Neutrophil (primary cell): ENCODE measurements at regions not wholly inside any gene's neighbourhood (a gene's known extent, or its start where the extent isn't known, plus 50 kb on each side); places are given as distances from the start of the nearest gene placed in this dataset.

Source experiments
- H3K27ac ChIP-seq: fragments of 200-600 bp; sonication (generic); 2 replicates; pipeline ENCODE4 v1.5.1; 2016; ENCODE audit warnings: mild to moderate bottlenecking, moderate library complexity
- H3K27me3 ChIP-seq: fragments of 200-600 bp; sonication (generic); 2 replicates; pipeline ENCODE4 v1.6.0; 2016; ENCODE audit warnings: mild to moderate bottlenecking
- H3K36me3 ChIP-seq: fragments of 200-600 bp; sonication (generic); 2 replicates; pipeline ENCODE4 v1.5.1; 2017
- H3K4me1 ChIP-seq, 2 experiments: fragments of 200-600 bp in 1 of 2; sonication (generic) in 1 of 2; 1 replicate in 1 of 2; 2 replicates in 1 of 2; pipeline versions ENCODE4 v1.5.1 to v1.6.1; 2013 to 2016; ENCODE audit warnings: low read depth in 1 of 2, low read length in 1 of 2, mild to moderate bottlenecking in 1 of 2, moderate library complexity in 1 of 2; ENCODE audit not compliant: control insufficient read depth in 1 of 2, insufficient read depth in 1 of 2
- H3K4me3 ChIP-seq, 2 experiments: fragments of 200-600 bp in 1 of 2; sonication (generic) in 1 of 2; 1 replicate in 1 of 2; 2 replicates in 1 of 2; pipeline ENCODE4 v1.5.1; 2013 to 2016; ENCODE audit warnings: low read depth in 1 of 2, low read length in 1 of 2, mild to moderate bottlenecking in 1 of 2, moderate library complexity in 1 of 2
- H3K9me3 ChIP-seq: fragments of 200-600 bp; sonication (generic); 2 replicates; pipeline ENCODE4 v1.5.1; 2016
- CTCF ChIP-seq: fragments of 200-600 bp; sonication (generic); IDR thresholded peaks from 2 replicates; pipeline ENCODE4 v1.5.1; 2016; ENCODE audit warnings: antibody characterized with exemption

GRCh38 chr2:220877897-220878296, 694.2 kb downstream of the EPHA4 start:
- no peak overlapping the region for H3K27ac ChIP-seq
- no peaks in the 10 kb centered on the region for H3K4me1 ChIP-seq
- no peak for TF ChIP-seq CTCF
- no peak overlapping the region for H3K4me3 ChIP-seq
- no peaks in the 10 kb centered on the region for H3K27me3 ChIP-seq
- no peaks in the 10 kb centered on the region for H3K9me3 ChIP-seq
- no peaks in the 10 kb centered on the region for H3K36me3 ChIP-seq

- Histone ChIP-seq H3K27me3 (no peaks in the 10 kb centered on the region), H3K4me3 (no peak overlapping the region), H3K36me3 (no peaks in the 10 kb centered on the region), H3K9me3 (no peaks in the 10 kb centered on the region), H3K4me1 (no peaks in the 10 kb centered on the region), H3K27ac (no peak overlapping the region)
- no peak for TF ChIP-seq CTCF
Observed at GRCh38 chr2:220880623-220881596, 691.2 kb downstream of the EPHA4 start.

- TF ChIP-seq CTCF, result no peak
Observed at GRCh38 chr2:220882507-220882906, 689.6 kb downstream of the EPHA4 start.

GRCh38 chr2:220885593-220885992, 686.5 kb downstream of the EPHA4 start:
- Histone ChIP-seq H3K4me3 (no peak overlapping the region), H3K9me3 (no peaks in the 10 kb centered on the region), H3K4me1 (no peaks in the 10 kb centered on the region), H3K27ac (no peak overlapping the region), H3K27me3 (no peaks in the 10 kb centered on the region), H3K36me3 (no peaks in the 10 kb centered on the region)
- TF ChIP-seq CTCF, result no peak

More at GRCh38 chr2:220882507-220882906, 689.6 kb downstream of the EPHA4 start:
- Histone ChIP-seq H3K27me3 (no peaks in the 10 kb centered on the region), H3K36me3 (no peaks in the 10 kb centered on the region), H3K27ac (no peak overlapping the region), H3K4me1 (no peaks in the 10 kb centered on the region), H3K9me3 (no peaks in the 10 kb centered on the region), H3K4me3 (no peak overlapping the region)

GRCh38 chr2:220887271-220887870, 684.7 kb downstream of the EPHA4 start:
- H3K36me3 ChIP-seq, result no peaks in the 10 kb centered on the region
- no peaks in the 10 kb centered on the region for H3K4me1 ChIP-seq
- no peaks in the 10 kb centered on the region for H3K9me3 ChIP-seq
- no peak overlapping the region for H3K27ac ChIP-seq
- no peaks in the 10 kb centered on the region for H3K27me3 ChIP-seq
- no peak overlapping the region for H3K4me3 ChIP-seq
- TF ChIP-seq CTCF, result no peak
